ENCODE measurements at regions not wholly inside any gene's neighbourhood (a gene's known extent, or its start where the extent isn't known, plus 50 kb on each side); places are given as distances from the start of the nearest gene placed in this dataset.

GRCh38 chr5:159564031-159564430, 233.7 kb upstream of the IL12B start:
- no peak for TF ChIP-seq EZH2phosphoT487 (IDR thresholded peaks at IDR 0.05; ENCODE audit: insufficient read depth, low read depth)
- no peak for TF ChIP-seq EZH2 (IDR thresholded peaks at IDR 0.05; ENCODE audit: insufficient read depth, poor library complexity, severe bottlenecking)
- in situ Hi-C loops (cut with MboI): no loop called here
- 51 to 57% methylated on average over 2 of the region's 2 CpGs for WGBS, 2 experiments (ENCODE audit: low coverage in 1 of 2, low lambda C conversion rate in 2 of 2, missing lambda C conversion rate in 2 of 2)

GRCh38 chr5:159566832-159567231, 236.5 kb upstream of the IL12B start:
- peaks cover 12% of the 10 kb centered on the region for H3K27me3 ChIP-seq (replicated peaks; ENCODE audit: insufficient read depth)
- H3F3A ChIP-seq (ENCODE audit: insufficient read depth): no peaks in the 10 kb centered on the region
- H3K4me2 ChIP-seq (ENCODE audit: unreplicated experiment): no peak overlapping the region
- no peaks in the 10 kb centered on the region for H3K9me3 ChIP-seq (ENCODE audit: low read depth)
- no peaks in the 10 kb centered on the region for H3K79me2 ChIP-seq (ENCODE audit: insufficient read depth)
- H3K9ac ChIP-seq: no peak overlapping the region
- no peak overlapping the region for H3K4me3 ChIP-seq
- H3K27ac ChIP-seq: no peak overlapping the region
- no peak for DNase-seq
- TF ChIP-seq EZH2phosphoT487 (IDR thresholded peaks at IDR 0.05; ENCODE audit: insufficient read depth, low read depth) (no peak), EZH2 (IDR thresholded peaks at IDR 0.05; ENCODE audit: insufficient read depth, poor library complexity, severe bottlenecking) (no peak)
- WGBS, 2 experiments (ENCODE audit: low coverage in 1 of 2, low lambda C conversion rate in 2 of 2, missing lambda C conversion rate in 2 of 2): 45 to 50% methylated on average over 2 of the region's 2 CpGs
- in situ Hi-C loops (cut with MboI): no loop called here
- H3K9me2 ChIP-seq (ENCODE audit: insufficient read depth): no peaks in the 10 kb centered on the region
- no peaks in the 10 kb centered on the region for H3K36me3 ChIP-seq (ENCODE audit: low read depth)
- H3K4me1 ChIP-seq (ENCODE audit: insufficient read depth): no peaks in the 10 kb centered on the region
- H2AFZ ChIP-seq: no peak overlapping the region
- H4K20me1 ChIP-seq (ENCODE audit: insufficient read depth): no peaks in the 10 kb centered on the region

More at GRCh38 chr5:159564031-159564430, 233.7 kb upstream of the IL12B start:
- no peak overlapping the region for H3K9ac ChIP-seq
- H3K4me2 ChIP-seq (ENCODE audit: unreplicated experiment): no peak overlapping the region
- H4K20me1 ChIP-seq (ENCODE audit: insufficient read depth): no peaks in the 10 kb centered on the region
- H2AFZ ChIP-seq: no peak overlapping the region
- H3K4me3 ChIP-seq: no peak overlapping the region
- H3K9me2 ChIP-seq (ENCODE audit: insufficient read depth): no peaks in the 10 kb centered on the region
- peaks cover 32% of the 10 kb centered on the region for H3K27me3 ChIP-seq (replicated peaks; ENCODE audit: insufficient read depth)
- H3K36me3 ChIP-seq (ENCODE audit: low read depth): no peaks in the 10 kb centered on the region
- no peaks in the 10 kb centered on the region for H3K9me3 ChIP-seq (ENCODE audit: low read depth)
- no peaks in the 10 kb centered on the region for H3K4me1 ChIP-seq (ENCODE audit: insufficient read depth)
- no peak overlapping the region for H3K27ac ChIP-seq
- no peaks in the 10 kb centered on the region for H3F3A ChIP-seq (ENCODE audit: insufficient read depth)
- H3K79me2 ChIP-seq (ENCODE audit: insufficient read depth): no peaks in the 10 kb centered on the region
- no peak for DNase-seq

GRCh38 chr5:159567461-159567860, 237.2 kb upstream of the IL12B start:
- H2AFZ ChIP-seq: no peak overlapping the region
- no peaks in the 10 kb centered on the region for H3K9me2 ChIP-seq (ENCODE audit: insufficient read depth)
- no peaks in the 10 kb centered on the region for H3K79me2 ChIP-seq (ENCODE audit: insufficient read depth)
- no peak overlapping the region for H3K4me3 ChIP-seq
- in situ Hi-C loops (cut with MboI): no loop called here
- TF ChIP-seq EZH2phosphoT487 (IDR thresholded peaks at IDR 0.05; ENCODE audit: insufficient read depth, low read depth): no peak
- H3K9me3 ChIP-seq (ENCODE audit: low read depth): no peaks in the 10 kb centered on the region
- no peaks in the 10 kb centered on the region for H3K4me1 ChIP-seq (ENCODE audit: insufficient read depth)
- no peaks in the 10 kb centered on the region for H3K36me3 ChIP-seq (ENCODE audit: low read depth)
- no peak overlapping the region for H3K27ac ChIP-seq
- H3K4me2 ChIP-seq (ENCODE audit: unreplicated experiment): no peak overlapping the region
- H3K9ac ChIP-seq: no peak overlapping the region
- H3F3A ChIP-seq (ENCODE audit: insufficient read depth): no peaks in the 10 kb centered on the region
- DNase-seq: no peak
- WGBS, 2 experiments (ENCODE audit: low coverage in 1 of 2, low lambda C conversion rate in 2 of 2, missing lambda C conversion rate in 2 of 2): 8 to 21% methylated on average over 1 of the region's 1 CpG
- peaks cover 10% of the 10 kb centered on the region; the same call in 1 of the 2 replicates for H3K27me3 ChIP-seq (replicated peaks; ENCODE audit: insufficient read depth)
- no peaks in the 10 kb centered on the region for H4K20me1 ChIP-seq (ENCODE audit: insufficient read depth)

- H3K27me3 ChIP-seq (replicated peaks; ENCODE audit: insufficient read depth): peaks cover 8% of the 10 kb centered on the region; the same call in 1 of the 2 replicates
- no peaks in the 10 kb centered on the region for H3K79me2 ChIP-seq (ENCODE audit: insufficient read depth)
- no peak for DNase-seq
- TF ChIP-seq EZH2phosphoT487 (IDR thresholded peaks at IDR 0.05; ENCODE audit: insufficient read depth, low read depth) (no peak), EZH2 (IDR thresholded peaks at IDR 0.05; ENCODE audit: insufficient read depth, poor library complexity, severe bottlenecking) (no peak)
- no peaks in the 10 kb centered on the region for H3K4me1 ChIP-seq (ENCODE audit: insufficient read depth)
- H3K9me2 ChIP-seq (ENCODE audit: insufficient read depth): no peaks in the 10 kb centered on the region
- H3K4me3 ChIP-seq: no peak overlapping the region
- H3K9me3 ChIP-seq (ENCODE audit: low read depth): no peaks in the 10 kb centered on the region
- no peak overlapping the region for H3K27ac ChIP-seq
- H3K9ac ChIP-seq: no peak overlapping the region
- no peaks in the 10 kb centered on the region for H3K36me3 ChIP-seq (ENCODE audit: low read depth)
- no peaks in the 10 kb centered on the region for H4K20me1 ChIP-seq (ENCODE audit: insufficient read depth)
- in situ Hi-C loops (cut with MboI): no loop called here
- 100% methylated on average over 1 of the region's 1 CpG for WGBS, 2 experiments (ENCODE audit: low coverage in 1 of 2, low lambda C conversion rate in 2 of 2, missing lambda C conversion rate in 2 of 2)
- H3K4me2 ChIP-seq (ENCODE audit: unreplicated experiment): no peak overlapping the region
- H2AFZ ChIP-seq: no peak overlapping the region
- H3F3A ChIP-seq (ENCODE audit: insufficient read depth): no peaks in the 10 kb centered on the region
Measured at GRCh38 chr5:159571501-159572244, 241.4 kb upstream of the IL12B start.

Measured in GM23248 (cell line).